Left ventricle myocardium superior (tissue), 1 donor: ENCODE measurements at regions not wholly inside any gene's neighbourhood (a gene's known extent, or its start where the extent isn't known, plus 50 kb on each side); places are given as distances from the start of the nearest gene placed in this dataset.

Experiments
- ATAC-seq: fragments of 200-7000 bp; cut with Tn5 transposase; one replicate; pipeline ENCODE4 v1.9.1; 2020; ENCODE audit warnings: mild to moderate bottlenecking, moderate library complexity
- DNase-seq: peaks from one replicate; pipeline ENCODE4 v3.0.0-alpha.2; 2020
- intact Hi-C: fragments of 100-400 bp; cut with micrococcal nuclease; formaldehyde crosslinking; loops from one replicate; pipeline ENCODE4 v1.11.0; 2022
- donor health status: DM: no; HTN: yes; CAD: no; lungs with severe emphysema.

- DNase-seq (no peak), ATAC-seq (no peak)
- intact Hi-C loops = no loop called here
Measured at GRCh38 chrX:7789200-7789599, 53.8 kb upstream of the VCX start.

DNA sequence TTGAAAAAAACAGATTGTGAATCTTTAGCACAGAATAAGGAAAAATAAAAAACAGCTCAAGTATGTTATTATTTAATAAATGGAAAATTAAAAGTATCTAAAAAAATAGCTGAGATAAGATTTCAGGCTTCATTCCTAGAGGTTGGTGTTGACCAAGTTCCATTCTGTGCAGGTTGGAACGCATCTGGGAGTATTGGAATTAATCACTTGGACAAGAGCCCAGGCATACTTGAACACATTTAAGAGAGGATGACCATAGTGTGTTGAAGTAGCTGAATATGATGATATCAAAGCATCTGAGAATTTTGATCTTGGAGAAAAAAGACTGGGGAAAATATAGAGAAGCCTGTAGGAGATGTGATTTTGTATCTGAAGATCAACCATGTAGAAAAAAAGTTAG lies 54.6 kb upstream of the VCX start:
- DNase-seq = no peak
- no peak for ATAC-seq
- intact Hi-C loops = no loop called here

- no peak for ATAC-seq
- intact Hi-C loops = no loop called here
- DNase-seq = no peak
Measured at GRCh38 chrX:7787714-7788113, 55.3 kb upstream of the VCX start.

DNA sequence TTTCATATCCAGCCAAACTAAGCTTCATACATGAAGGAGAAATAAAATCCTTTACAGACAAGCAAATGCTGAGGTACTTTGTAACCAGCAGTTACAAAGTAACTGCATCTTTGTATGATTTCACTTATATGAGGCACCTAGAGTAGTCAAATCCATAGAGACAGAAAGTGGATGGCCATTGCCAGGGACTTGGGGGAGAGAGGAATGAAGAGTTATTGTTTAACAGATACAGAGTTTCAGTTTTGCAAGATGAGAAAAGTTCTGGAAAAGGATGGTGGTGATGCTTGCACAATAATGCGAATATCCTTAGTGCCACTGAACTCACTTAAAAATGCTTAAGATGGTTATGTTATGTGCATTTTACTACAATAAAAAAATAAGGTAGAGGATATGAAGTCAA lies 58.4 kb upstream of the VCX start:
- no peak for DNase-seq
- intact Hi-C loops = no loop called here
- ATAC-seq = no peak

GRCh38 chrX:7779644-7780043 lies 63.3 kb upstream of the VCX start:
- DNase-seq (no peak), ATAC-seq (no peak)
- intact Hi-C loops = no loop called here

- DNase-seq (no peak), ATAC-seq (no peak)
- intact Hi-C loops = no loop called here
Measured at GRCh38 chrX:7775987-7776386, 67.0 kb upstream of the VCX start.

DNA sequence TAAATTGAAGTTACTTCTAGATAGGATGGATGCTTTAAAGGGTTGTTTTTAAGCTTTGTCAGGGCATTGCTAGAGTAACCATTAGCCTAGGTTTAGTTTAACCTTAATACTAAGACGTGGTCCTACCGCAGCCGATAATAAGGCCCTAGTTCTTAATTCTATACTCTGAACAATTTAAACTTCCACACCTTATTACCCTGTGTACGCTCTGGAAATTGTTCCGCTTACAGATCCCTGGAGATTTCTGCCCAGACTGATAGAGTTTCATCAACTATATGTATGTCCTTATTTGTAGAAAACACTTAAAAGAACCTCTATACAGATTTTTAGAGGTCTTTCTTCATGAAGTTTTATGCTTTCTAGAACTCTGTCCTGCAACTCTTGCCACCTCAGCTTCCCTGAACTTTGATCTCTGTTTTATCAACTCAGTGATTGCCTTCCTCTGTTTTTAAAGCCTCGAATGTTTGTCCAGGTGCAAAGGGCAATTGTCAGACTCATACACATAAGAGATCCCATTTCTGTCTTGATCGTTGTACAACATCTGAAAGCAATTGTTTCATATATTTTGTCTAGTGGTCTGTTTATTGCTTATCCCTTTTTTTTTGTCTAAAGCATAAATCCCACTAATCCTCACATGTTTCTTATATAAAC lies 71.1 kb upstream of the VCX start:
- intact Hi-C loops = no loop called here
- ATAC-seq (no peak), DNase-seq (no peak)

DNA sequence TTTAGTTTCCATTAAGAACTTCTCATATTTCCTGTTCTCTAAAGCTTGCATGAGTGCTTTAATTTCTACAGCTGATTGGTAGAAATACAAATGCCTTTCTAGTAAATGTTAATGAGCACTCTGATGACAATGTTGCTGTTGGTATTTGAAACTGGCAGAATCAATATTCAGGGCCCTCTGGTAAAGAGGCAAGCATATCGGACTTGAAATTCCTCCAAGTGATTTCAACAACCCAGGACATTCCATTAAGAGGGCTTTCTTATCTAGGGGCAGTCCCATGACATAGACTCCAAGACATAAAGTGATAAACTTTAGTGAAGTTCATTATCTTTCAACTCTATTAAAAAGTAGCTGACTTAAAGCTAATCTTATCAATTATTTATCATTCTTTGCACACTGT lies 83.1 kb upstream of the VCX start:
- ATAC-seq = no peak
- intact Hi-C loops = no loop called here
- DNase-seq = no peak

- intact Hi-C loops = no loop called here
- no peak for ATAC-seq
- no peak for DNase-seq
Measured at GRCh38 chrX:7746856-7747255, 96.1 kb upstream of the VCX start.

- ATAC-seq (no peak), DNase-seq (no peak)
- intact Hi-C loops = no loop called here
Measured at GRCh38 chrX:7730071-7730470, 112.9 kb upstream of the VCX start.

GRCh38 chrX:7720519-7720918 lies 122.5 kb upstream of the VCX start:
- intact Hi-C loops = no loop called here
- DNase-seq = no peak
- no peak for ATAC-seq

- no peak for ATAC-seq
- intact Hi-C loops = no loop called here
- no peak for DNase-seq
Measured at GRCh38 chrX:7714351-7714750, 128.6 kb upstream of the VCX start.

- no peak for ATAC-seq
- DNase-seq = no peak
- intact Hi-C loops = no loop called here
Measured at GRCh38 chrX:7711167-7711566, 131.8 kb upstream of the VCX start.

- DNase-seq = no peak
- ATAC-seq = no peak
Measured at GRCh38 chrX:7709845-7710244, 133.1 kb upstream of the VCX start.

DNA sequence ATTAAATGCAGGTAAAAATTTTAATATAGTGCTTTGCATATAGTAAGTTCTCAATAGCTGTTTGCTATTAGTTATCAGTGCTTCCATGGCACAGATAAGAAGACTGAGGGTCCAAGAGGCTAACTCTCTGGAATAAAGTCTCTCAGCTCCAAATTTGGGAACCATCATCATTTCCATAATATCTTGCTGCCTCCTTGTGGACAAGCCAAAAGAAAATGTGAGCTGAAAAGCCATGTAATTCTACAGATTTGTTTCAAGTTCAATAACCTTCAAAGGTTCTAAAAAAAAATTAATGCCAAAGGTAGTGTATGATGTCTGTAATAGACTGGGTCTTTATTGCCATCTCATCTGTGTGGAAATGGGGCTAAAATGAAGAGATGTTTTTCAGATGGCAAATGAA lies 136.9 kb upstream of the VCX start:
- intact Hi-C loops = no loop called here

More at GRCh38 chrX:7709845-7710244, 133.1 kb upstream of the VCX start:
- intact Hi-C loops = no loop called here

DNA sequence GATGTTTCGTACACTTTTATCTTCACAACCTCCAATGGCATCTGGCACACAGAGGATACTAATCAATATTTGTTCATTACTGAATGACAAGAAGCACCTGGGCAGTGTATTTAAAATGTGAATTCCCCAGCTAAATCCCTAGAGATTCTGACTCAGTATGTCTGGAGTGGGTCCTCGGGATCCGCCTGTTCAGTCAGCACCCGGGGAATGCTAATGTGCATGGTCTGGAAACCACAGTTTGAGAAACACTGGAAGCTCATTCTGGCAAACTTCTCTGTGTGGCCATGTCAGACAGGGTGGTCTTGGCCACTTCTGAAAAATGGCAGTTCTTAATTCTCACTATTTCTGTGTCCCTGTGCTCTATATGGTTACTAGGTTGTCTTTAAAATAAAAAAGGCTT lies 138.8 kb upstream of the VCX start:
- intact Hi-C loops = no loop called here
- ATAC-seq (no peak), DNase-seq (no peak)

More for the DNA sequence above, 136.9 kb upstream of the VCX start:
- DNase-seq = no peak
- no peak for ATAC-seq

GRCh38 chrX:7698248-7698647 lies 144.7 kb upstream of the VCX start:
- intact Hi-C loops = no loop called here
- ATAC-seq (no peak), DNase-seq (no peak)

DNA sequence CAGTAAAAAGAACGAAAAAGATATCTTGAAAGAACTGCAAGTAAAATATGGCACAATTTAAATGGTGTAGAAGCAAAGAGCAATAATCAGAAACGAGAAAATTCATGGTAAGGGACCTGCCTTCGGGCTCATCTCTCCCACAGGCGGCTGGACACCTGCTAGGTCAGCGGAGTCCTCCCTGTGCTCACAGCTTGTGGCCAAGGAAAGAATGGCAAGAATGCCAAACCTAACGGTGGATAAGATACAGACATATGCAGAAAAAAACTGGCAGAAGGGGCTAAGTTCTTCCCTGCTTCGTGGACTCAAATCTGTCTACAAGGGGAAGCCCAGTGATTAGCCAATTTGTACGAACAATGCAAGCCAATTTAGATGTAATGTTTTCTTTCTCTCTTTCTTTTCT lies 152.1 kb upstream of the VCX start:
- ATAC-seq = no peak
- intact Hi-C loops = no loop called here
- no peak for DNase-seq

GRCh38 chrX:7689791-7690412 lies 153.1 kb upstream of the VCX start:
- DNase-seq (no peak), ATAC-seq (no peak)
- intact Hi-C loops = no loop called here

DNA sequence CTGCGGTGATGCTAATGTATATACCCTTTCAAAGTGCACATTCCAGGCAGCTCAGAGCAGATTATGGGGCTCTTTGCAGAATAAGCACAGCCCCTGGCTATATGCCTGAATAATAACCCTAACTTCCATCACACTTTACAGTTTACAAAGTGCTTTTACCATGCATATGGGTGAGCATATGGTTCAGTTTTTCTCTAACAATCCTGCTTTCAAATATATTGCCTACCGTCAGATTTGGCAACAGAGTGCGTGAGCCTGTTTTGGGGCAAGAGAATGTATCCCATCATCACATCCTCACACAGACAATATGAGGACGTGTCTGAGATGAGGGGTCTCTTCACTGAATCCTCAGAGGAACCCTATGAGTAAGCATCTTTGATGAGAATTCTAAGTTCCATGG lies 162.8 kb upstream of the VCX start:
- DNase-seq = no peak
- no peak for ATAC-seq
- intact Hi-C loops = no loop called here

DNA sequence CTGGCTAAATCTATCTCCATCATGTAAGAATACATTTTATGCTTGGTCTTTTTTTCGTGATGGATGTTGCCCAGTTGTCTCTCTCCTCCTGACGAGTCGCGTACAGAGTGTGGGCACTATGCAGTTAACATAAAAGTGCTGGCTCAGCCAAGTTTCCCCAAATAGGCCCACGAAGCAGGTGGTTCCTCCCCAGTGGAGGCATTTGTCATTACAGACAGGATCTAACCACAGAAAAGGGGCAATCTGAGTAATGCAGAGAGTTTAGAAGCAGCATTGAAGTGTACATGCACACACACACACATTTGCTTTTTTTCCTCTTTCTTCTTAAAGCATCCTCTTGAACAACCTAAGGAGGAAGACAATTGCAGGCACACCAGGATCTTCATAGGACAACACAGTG lies 188.7 kb upstream of the VCX start:
- intact Hi-C loops = no loop called here
- DNase-seq (no peak), ATAC-seq (no peak)

- no peak for DNase-seq
- intact Hi-C loops = no loop called here
- ATAC-seq = no peak
Measured at GRCh38 chrX:7647831-7648230, 195.1 kb upstream of the VCX start.
